ENCODE measurements at regions not wholly inside any gene's neighbourhood (a gene's known extent, or its start where the extent isn't known, plus 50 kb on each side); places are given as distances from the start of the nearest gene placed in this dataset.

- Mint-ChIP-seq H3K36me3 (no peaks in the 10 kb centered on the region), H3K27ac (no peak overlapping the region), H3K9me3 (peaks cover 13 to 20% of the 10 kb centered on the region in 2 donors)
- DNase-seq (ENCODE audit: low spot score in 2 of 2), result no peak
- no peak for ATAC-seq
Observed at GRCh38 chr2:150107816-150108215, 379.7 kb downstream of the RND3 start.

- DNase-seq (ENCODE audit: low spot score in 2 of 2) (no peak), ATAC-seq (no peak)
Observed at GRCh38 chr2:150107170-150107569, 380.3 kb downstream of the RND3 start.

GRCh38 chr2:150101947-150102346 is 385.5 kb downstream of the RND3 start:
- Mint-ChIP-seq H3K36me3 (no peaks in the 10 kb centered on the region), H3K27ac (no peak overlapping the region), H3K9me3 (peaks cover 4 to 8% of the 10 kb centered on the region in 2 donors)
- no peak for ATAC-seq
- no peak for DNase-seq (ENCODE audit: low spot score in 2 of 2)

More at GRCh38 chr2:150107170-150107569, 380.3 kb downstream of the RND3 start:
- Mint-ChIP-seq H3K36me3 (no peaks in the 10 kb centered on the region), H3K27ac (no peak overlapping the region), H3K9me3 (peaks cover 13 to 20% of the 10 kb centered on the region in 2 donors)

GRCh38 chr2:150100834-150101233 is 386.6 kb downstream of the RND3 start:
- ATAC-seq (no peak), DNase-seq (ENCODE audit: low spot score in 2 of 2) (no peak)
- Mint-ChIP-seq H3K9me3 (peaks cover 2 to 4% of the 10 kb centered on the region in 2 donors), H3K36me3 (no peaks in the 10 kb centered on the region), H3K27ac (no peak overlapping the region)

GRCh38 chr2:150100336-150100735 is 387.1 kb downstream of the RND3 start:
- ATAC-seq (no peak), DNase-seq (ENCODE audit: low spot score in 2 of 2) (no peak)
- H3K9me3 Mint-ChIP-seq, result peaks cover 0 to 4% of the 10 kb centered on the region in 2 donors
- no peaks in the 10 kb centered on the region for H3K36me3 Mint-ChIP-seq
- H3K27ac Mint-ChIP-seq, result no peak overlapping the region

GRCh38 chr2:150099805-150100204 is 387.7 kb downstream of the RND3 start:
- no peaks in the 10 kb centered on the region for H3K9me3 Mint-ChIP-seq
- no peaks in the 10 kb centered on the region for H3K36me3 Mint-ChIP-seq
- ATAC-seq (no peak), DNase-seq (ENCODE audit: low spot score in 2 of 2) (no peak)
- no peak overlapping the region for H3K27ac Mint-ChIP-seq

GRCh38 chr2:150097901-150098531 is 389.5 kb downstream of the RND3 start:
- no peak overlapping the region for H3K27ac Mint-ChIP-seq
- H3K9me3 Mint-ChIP-seq, result no peaks in the 10 kb centered on the region
- H3K36me3 Mint-ChIP-seq, result no peaks in the 10 kb centered on the region
- DNase-seq (ENCODE audit: low spot score in 2 of 2) (no peak), ATAC-seq (no peak)

GRCh38 chr2:150097402-150097801 is 390.1 kb downstream of the RND3 start:
- ATAC-seq, result no peak
- Mint-ChIP-seq H3K9me3 (no peaks in the 10 kb centered on the region), H3K36me3 (no peaks in the 10 kb centered on the region), H3K27ac (no peak overlapping the region)
- DNase-seq (ENCODE audit: low spot score in 2 of 2), result no peak

- DNase-seq (ENCODE audit: low spot score in 2 of 2) (no peak), ATAC-seq (no peak)
- no peaks in the 10 kb centered on the region for H3K9me3 Mint-ChIP-seq
- H3K36me3 Mint-ChIP-seq, result no peaks in the 10 kb centered on the region
- no peak overlapping the region for H3K27ac Mint-ChIP-seq
Observed at GRCh38 chr2:150095361-150096095, 391.9 kb downstream of the RND3 start.

GRCh38 chr2:150091846-150092245 is 395.6 kb downstream of the RND3 start:
- DNase-seq (ENCODE audit: low spot score in 2 of 2), result no peak
- no peaks in the 10 kb centered on the region for H3K36me3 Mint-ChIP-seq
- H3K27ac Mint-ChIP-seq, result no peak overlapping the region
- no peaks in the 10 kb centered on the region for H3K9me3 Mint-ChIP-seq
- no peak for ATAC-seq

- H3K9me3 Mint-ChIP-seq, result no peaks in the 10 kb centered on the region
- DNase-seq (ENCODE audit: low spot score in 2 of 2) (no peak), ATAC-seq (no peak)
- H3K27ac Mint-ChIP-seq, result no peak overlapping the region
- no peaks in the 10 kb centered on the region for H3K36me3 Mint-ChIP-seq
Observed at GRCh38 chr2:150090031-150090430, 397.4 kb downstream of the RND3 start.

GRCh38 chr2:150088538-150088937 is 398.9 kb downstream of the RND3 start:
- Mint-ChIP-seq H3K27ac (no peak overlapping the region), H3K9me3 (peaks cover 4 to 5% of the 10 kb centered on the region in 2 donors), H3K36me3 (no peaks in the 10 kb centered on the region)
- ATAC-seq (no peak), DNase-seq (ENCODE audit: low spot score in 2 of 2) (no peak)

- Mint-ChIP-seq H3K27ac (no peak overlapping the region), H3K36me3 (no peaks in the 10 kb centered on the region), H3K9me3 (peaks cover 14% of the 10 kb centered on the region in 2 donors)
- no peak for ATAC-seq
- no peak for DNase-seq (ENCODE audit: low spot score in 2 of 2)
Observed at GRCh38 chr2:150085478-150085877, 402.0 kb downstream of the RND3 start.

GRCh38 chr2:150081775-150082481 is 405.5 kb downstream of the RND3 start:
- Mint-ChIP-seq H3K27ac (no peak overlapping the region), H3K36me3 (no peaks in the 10 kb centered on the region), H3K9me3 (peaks cover 15 to 20% of the 10 kb centered on the region in 2 donors)
- ATAC-seq, result no peak
- no peak for DNase-seq (ENCODE audit: low spot score in 2 of 2)

GRCh38 chr2:150076281-150076680 is 411.2 kb downstream of the RND3 start:
- ATAC-seq, result no peak
- Mint-ChIP-seq H3K36me3 (no peaks in the 10 kb centered on the region), H3K9me3 (peaks cover 10 to 18% of the 10 kb centered on the region in 2 donors), H3K27ac (no peak overlapping the region)
- DNase-seq (ENCODE audit: low spot score in 2 of 2), result no peak

GRCh38 chr2:150075831-150076230 is 411.6 kb downstream of the RND3 start:
- no peak overlapping the region for H3K27ac Mint-ChIP-seq
- peaks cover 14 to 18% of the 10 kb centered on the region in 2 donors for H3K9me3 Mint-ChIP-seq
- ATAC-seq, result no peak
- H3K36me3 Mint-ChIP-seq, result no peaks in the 10 kb centered on the region
- no peak for DNase-seq (ENCODE audit: low spot score in 2 of 2)

- ATAC-seq, result no peak
- no peak overlapping the region for H3K27ac Mint-ChIP-seq
Observed at GRCh38 chr2:150066490-150066889, 421.0 kb downstream of the RND3 start.

More at GRCh38 chr2:150066490-150066889, 421.0 kb downstream of the RND3 start:
- H3K36me3 Mint-ChIP-seq, result no peaks in the 10 kb centered on the region
- DNase-seq (ENCODE audit: low spot score in 2 of 2), result no peak
- peaks cover 0 to 15% of the 10 kb centered on the region in 2 donors for H3K9me3 Mint-ChIP-seq

All from activated naive CD4-positive, alpha-beta T cell treated with anti-CD3 and anti-CD28 coated beads, Interleukin-2, amount 50 U/mL, for 72 hours (primary cell).